ENCODE measurements at regions not wholly inside any gene's neighbourhood (a gene's known extent, or its start where the extent isn't known, plus 50 kb on each side); places are given as distances from the start of the nearest gene placed in this dataset.

DNA sequence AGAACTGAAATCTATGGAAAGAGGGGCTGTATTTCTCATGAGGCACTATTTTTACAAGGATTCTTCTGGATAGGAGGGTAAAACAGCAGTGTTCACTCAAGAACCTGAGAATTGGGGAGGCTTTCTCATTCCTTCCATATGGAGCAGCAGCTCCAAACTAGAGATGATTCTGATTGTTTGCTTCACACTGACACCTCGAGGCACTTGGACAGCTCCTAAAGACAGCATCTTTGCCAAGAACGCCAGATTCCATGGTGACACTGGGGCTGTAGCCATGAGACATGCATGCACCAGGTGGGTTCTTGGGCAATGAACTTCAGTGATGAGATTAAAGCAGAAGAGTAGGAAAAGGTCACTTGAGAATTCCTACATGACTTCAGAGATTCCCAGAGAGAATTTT is 361.5 kb upstream of the HTR2A start:
- Histone ChIP-seq H2AFZ (ENCODE audit: low read depth, low read length) (no peak overlapping the region), H3K4me1 (ENCODE audit: control insufficient read depth, extremely low read depth, insufficient read depth, low read length) (no peaks in the 10 kb centered on the region), H3K9me1 (replicated peaks; ENCODE audit: control insufficient read depth, extremely low read depth, insufficient read depth, low read length) (no peaks in the 10 kb centered on the region), H3K4me2 (ENCODE audit: insufficient read depth, low read length) (no peak overlapping the region), H3K27me3 (ENCODE audit: control insufficient read depth in 2 of 2, insufficient read depth in 2 of 2, low read length in 2 of 2) (no peaks in the 10 kb centered on the region), H3K9ac (replicated peaks; ENCODE audit: extremely low read depth, insufficient read depth, low read length) (no peak overlapping the region), H3K9me3 (replicated peaks; ENCODE audit: control insufficient read depth, insufficient read depth, low read length) (peaks cover 5% of the 10 kb centered on the region), H3K27ac (ENCODE audit: insufficient read depth, low read depth, low read length) (no peak overlapping the region), H3K79me2 (ENCODE audit: control insufficient read depth, insufficient read depth, low read length) (no peaks in the 10 kb centered on the region), H3K36me3 (ENCODE audit: control insufficient read depth in 2 of 2, extremely low read depth in 1 of 2, insufficient read depth in 2 of 2, low read length in 2 of 2) (no peaks in the 10 kb centered on the region), H4K20me1 (replicated peaks; ENCODE audit: control insufficient read depth, extremely low read depth, insufficient read depth, low read length) (no peaks in the 10 kb centered on the region), H3K4me3 (replicated peaks in 1 of 3; ENCODE audit: insufficient read depth in 1 of 3, low read depth in 1 of 3, low read length in 3 of 3) (no peak overlapping the region)
- no TSS peak for BruUV-seq (replicated peaks)
- FAIRE-seq (no peak), DNase-seq (ENCODE audit: low read depth, low spot score) (no peak)
- intact Hi-C loops (cut with micrococcal nuclease) (no loop called here), dilution Hi-C loops (cut with MboI; ENCODE audit: extremely low pct_ligation_motif_present, low sequenced_read_pairs) (no loop called here)
- no peak for TF ChIP-seq GATA2 (IDR thresholded peaks at IDR 0.05; ENCODE audit: insufficient read depth, insufficient read length, low read depth, low read length)
- TF ChIP-seq MYC (IDR thresholded peaks at IDR 0.05; ENCODE audit: low read depth, low read length): no peak
- TF ChIP-seq, protein P1, sequence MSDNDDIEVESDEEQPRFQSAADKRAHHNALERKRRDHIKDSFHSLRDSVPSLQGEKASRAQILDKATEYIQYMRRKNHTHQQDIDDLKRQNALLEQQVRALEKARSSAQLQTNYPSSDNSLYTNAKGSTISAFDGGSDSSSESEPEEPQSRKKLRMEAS (IDR thresholded peaks at IDR 0.05; ENCODE audit: insufficient read depth, insufficient read length): no peak
- no peak for TF ChIP-seq EZH2 (IDR thresholded peaks at IDR 0.05; ENCODE audit: borderline replicate concordance, low read depth, low read length, severe bottlenecking)
- no peak for TF ChIP-seq FOS (IDR thresholded peaks at IDR 0.05; ENCODE audit: borderline replicate concordance, insufficient read depth, low read length)
- TF ChIP-seq POLR2A (IDR thresholded peaks at IDR 0.05; ENCODE audit: low read depth, low read length): no peak
- TF ChIP-seq JUN (IDR thresholded peaks at IDR 0.05; ENCODE audit: borderline replicate concordance, insufficient read depth, insufficient read length, low read depth): no peak
- TF ChIP-seq, protein P2, sequence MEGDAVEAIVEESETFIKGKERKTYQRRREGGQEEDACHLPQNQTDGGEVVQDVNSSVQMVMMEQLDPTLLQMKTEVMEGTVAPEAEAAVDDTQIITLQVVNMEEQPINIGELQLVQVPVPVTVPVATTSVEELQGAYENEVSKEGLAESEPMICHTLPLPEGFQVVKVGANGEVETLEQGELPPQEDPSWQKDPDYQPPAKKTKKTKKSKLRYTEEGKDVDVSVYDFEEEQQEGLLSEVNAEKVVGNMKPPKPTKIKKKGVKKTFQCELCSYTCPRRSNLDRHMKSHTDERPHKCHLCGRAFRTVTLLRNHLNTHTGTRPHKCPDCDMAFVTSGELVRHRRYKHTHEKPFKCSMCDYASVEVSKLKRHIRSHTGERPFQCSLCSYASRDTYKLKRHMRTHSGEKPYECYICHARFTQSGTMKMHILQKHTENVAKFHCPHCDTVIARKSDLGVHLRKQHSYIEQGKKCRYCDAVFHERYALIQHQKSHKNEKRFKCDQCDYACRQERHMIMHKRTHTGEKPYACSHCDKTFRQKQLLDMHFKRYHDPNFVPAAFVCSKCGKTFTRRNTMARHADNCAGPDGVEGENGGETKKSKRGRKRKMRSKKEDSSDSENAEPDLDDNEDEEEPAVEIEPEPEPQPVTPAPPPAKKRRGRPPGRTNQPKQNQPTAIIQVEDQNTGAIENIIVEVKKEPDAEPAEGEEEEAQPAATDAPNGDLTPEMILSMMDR (IDR thresholded peaks at IDR 0.05; ENCODE audit: extremely low read depth in 1 of 2, insufficient read depth in 1 of 2, low read depth in 1 of 2, low read length in 2 of 2): no peak
- ChIA-PET POLR2A (no interaction called here), CTCF (no interaction called here)
